ENCODE measurements at regions not wholly inside any gene's neighbourhood (a gene's known extent, or its start where the extent isn't known, plus 50 kb on each side); places are given as distances from the start of the nearest gene placed in this dataset.

DNA sequence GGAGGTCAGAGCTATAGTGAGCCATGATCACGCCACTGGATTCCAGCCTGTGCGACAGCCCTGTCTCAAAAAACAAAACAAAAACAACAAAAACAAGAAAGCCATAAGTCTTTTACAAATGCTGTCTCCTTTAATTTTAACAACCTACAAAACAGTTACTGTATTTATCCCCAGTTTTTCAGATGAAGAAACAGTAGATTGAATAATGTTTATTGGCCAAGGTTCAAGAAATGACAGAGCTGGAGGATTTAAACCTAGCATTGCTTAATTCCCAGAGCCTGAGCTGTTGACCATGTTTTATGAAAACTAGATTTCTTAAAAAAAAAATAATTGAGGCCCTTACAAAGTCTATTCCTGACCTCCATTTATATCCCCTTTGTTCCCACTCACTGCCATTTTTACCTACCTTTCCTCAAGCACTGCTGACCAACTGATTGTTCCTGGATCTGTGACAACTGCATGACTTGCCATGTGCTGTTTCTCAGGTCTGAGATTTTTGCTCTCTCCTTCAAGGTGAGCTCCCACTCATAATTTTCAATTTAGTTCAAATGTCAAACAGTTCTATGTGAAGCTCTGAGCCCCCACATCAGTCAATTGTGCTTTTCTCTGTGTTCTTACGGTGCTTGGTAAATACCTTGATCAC is 140.8 kb downstream of the CHRM3 start:
- no peaks in the 10 kb centered on the region for H3K27me3 ChIP-seq
- no peaks in the 10 kb centered on the region for H3K4me1 ChIP-seq (ENCODE audit: insufficient read depth)
- no peaks in the 10 kb centered on the region for H3K9me2 ChIP-seq (replicated peaks; ENCODE audit: insufficient read depth)
- no peak overlapping the region for H3K4me2 ChIP-seq
- H3K9me3 ChIP-seq (ENCODE audit: low read depth): no peaks in the 10 kb centered on the region
- no peak overlapping the region for H2AFZ ChIP-seq
- no peak for DNase-seq (ENCODE audit: low spot score)
- H3K36me3 ChIP-seq (replicated peaks; ENCODE audit: insufficient read depth, low read depth): no peaks in the 10 kb centered on the region
- H4K20me1 ChIP-seq (ENCODE audit: insufficient read depth, poor library complexity, severe bottlenecking): no peaks in the 10 kb centered on the region
- H3K27ac ChIP-seq: no peak overlapping the region
- no peak overlapping the region for H3K4me3 ChIP-seq
- H3K79me2 ChIP-seq: no peaks in the 10 kb centered on the region
- no peak for TF ChIP-seq EZH2phosphoT487 (IDR thresholded peaks at IDR 0.05; ENCODE audit: low read depth, severe bottlenecking, unreplicated experiment)
- TF ChIP-seq, protein P1, sequence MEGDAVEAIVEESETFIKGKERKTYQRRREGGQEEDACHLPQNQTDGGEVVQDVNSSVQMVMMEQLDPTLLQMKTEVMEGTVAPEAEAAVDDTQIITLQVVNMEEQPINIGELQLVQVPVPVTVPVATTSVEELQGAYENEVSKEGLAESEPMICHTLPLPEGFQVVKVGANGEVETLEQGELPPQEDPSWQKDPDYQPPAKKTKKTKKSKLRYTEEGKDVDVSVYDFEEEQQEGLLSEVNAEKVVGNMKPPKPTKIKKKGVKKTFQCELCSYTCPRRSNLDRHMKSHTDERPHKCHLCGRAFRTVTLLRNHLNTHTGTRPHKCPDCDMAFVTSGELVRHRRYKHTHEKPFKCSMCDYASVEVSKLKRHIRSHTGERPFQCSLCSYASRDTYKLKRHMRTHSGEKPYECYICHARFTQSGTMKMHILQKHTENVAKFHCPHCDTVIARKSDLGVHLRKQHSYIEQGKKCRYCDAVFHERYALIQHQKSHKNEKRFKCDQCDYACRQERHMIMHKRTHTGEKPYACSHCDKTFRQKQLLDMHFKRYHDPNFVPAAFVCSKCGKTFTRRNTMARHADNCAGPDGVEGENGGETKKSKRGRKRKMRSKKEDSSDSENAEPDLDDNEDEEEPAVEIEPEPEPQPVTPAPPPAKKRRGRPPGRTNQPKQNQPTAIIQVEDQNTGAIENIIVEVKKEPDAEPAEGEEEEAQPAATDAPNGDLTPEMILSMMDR (IDR thresholded peaks at IDR 0.05; ENCODE audit: poor library complexity): no peak
- no peak for TF ChIP-seq EZH2 (IDR thresholded peaks at IDR 0.05; ENCODE audit: borderline replicate concordance)
- WGBS (ENCODE audit: low lambda C conversion rate, missing lambda C conversion rate): 81% methylated on average over 3 of the region's 3 CpGs

DNA sequence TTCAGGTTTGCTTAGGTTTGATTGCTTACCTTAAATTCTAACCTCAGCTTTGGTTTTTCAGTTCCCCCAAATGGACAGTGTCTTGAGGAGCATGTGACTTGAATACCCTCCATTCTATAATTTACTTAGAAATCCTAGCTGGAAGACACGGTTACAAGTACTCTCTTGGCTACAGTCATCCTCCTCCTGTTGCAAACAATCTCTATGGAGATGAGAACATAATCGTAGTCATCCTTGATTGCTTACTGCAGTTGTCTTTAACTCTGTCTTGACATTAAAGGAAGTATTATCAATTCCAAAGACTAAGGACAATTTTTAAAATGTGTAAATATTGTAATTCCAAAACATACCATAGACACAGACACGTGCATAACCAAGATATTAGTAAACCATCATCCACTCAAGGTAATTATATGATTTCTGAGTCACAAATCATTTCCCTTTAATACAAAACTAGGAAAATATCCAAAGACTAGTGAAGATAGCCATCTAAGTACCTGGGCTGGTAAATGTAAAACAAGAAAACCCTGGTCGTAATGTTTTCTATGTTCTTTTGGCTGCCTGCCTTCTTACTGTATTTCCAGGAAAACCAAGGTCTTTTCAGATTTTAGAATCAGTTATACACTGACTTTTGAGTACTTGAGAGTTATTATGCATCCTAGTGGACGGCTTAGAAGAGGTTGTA is 149.9 kb downstream of the CHRM3 start:
- H3K4me1 ChIP-seq (ENCODE audit: insufficient read depth): no peaks in the 10 kb centered on the region
- TF ChIP-seq EZH2 (IDR thresholded peaks at IDR 0.05; ENCODE audit: borderline replicate concordance) (no peak), EZH2phosphoT487 (IDR thresholded peaks at IDR 0.05; ENCODE audit: low read depth, severe bottlenecking, unreplicated experiment) (no peak)
- TF ChIP-seq, protein P1 (IDR thresholded peaks at IDR 0.05; ENCODE audit: poor library complexity): no peak
- no peaks in the 10 kb centered on the region for H3K9me3 ChIP-seq (ENCODE audit: low read depth)
- H3K4me3 ChIP-seq: no peak overlapping the region
- H3K36me3 ChIP-seq (replicated peaks; ENCODE audit: insufficient read depth, low read depth): no peaks in the 10 kb centered on the region
- H3K27ac ChIP-seq: no peak overlapping the region
- H3K9me2 ChIP-seq (replicated peaks; ENCODE audit: insufficient read depth): no peaks in the 10 kb centered on the region
- WGBS (ENCODE audit: low lambda C conversion rate, missing lambda C conversion rate): 77% methylated on average over 5 of the region's 5 CpGs
- H2AFZ ChIP-seq: no peak overlapping the region
- no peaks in the 10 kb centered on the region for H4K20me1 ChIP-seq (ENCODE audit: insufficient read depth, poor library complexity, severe bottlenecking)
- H3K79me2 ChIP-seq: no peaks in the 10 kb centered on the region
- no peak for DNase-seq (ENCODE audit: low spot score)
- H3K27me3 ChIP-seq: no peaks in the 10 kb centered on the region
- H3K4me2 ChIP-seq: no peak overlapping the region

DNA sequence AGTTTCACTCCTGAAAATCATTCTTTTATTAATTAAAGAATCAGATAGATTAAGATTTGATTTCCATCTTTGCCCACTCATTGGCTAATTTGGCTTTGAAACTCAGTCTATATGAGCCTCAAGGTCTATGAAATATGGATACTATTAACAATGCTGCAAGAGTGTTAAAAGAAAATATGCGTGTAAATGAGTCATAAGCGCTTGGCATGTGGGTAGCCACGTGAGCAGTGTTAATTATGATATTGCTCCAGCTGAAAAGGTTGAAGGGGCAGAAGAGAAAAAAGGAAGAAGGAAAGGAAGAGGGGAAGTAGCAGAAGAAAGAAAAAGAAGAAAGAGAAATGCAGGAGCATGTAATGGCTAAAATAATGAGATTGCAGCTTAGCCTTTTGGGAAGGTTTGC is 151.4 kb downstream of the CHRM3 start:
- H3K4me1 ChIP-seq (ENCODE audit: insufficient read depth): no peaks in the 10 kb centered on the region
- no peaks in the 10 kb centered on the region for H3K36me3 ChIP-seq (replicated peaks; ENCODE audit: insufficient read depth, low read depth)
- H3K4me2 ChIP-seq: no peak overlapping the region
- no peak overlapping the region for H2AFZ ChIP-seq
- H3K27ac ChIP-seq: no peak overlapping the region
- no peak for DNase-seq (ENCODE audit: low spot score)
- H3K4me3 ChIP-seq: no peak overlapping the region
- H3K27me3 ChIP-seq: no peaks in the 10 kb centered on the region
- WGBS (ENCODE audit: low lambda C conversion rate, missing lambda C conversion rate): 79% methylated on average over 3 of the region's 3 CpGs
- H4K20me1 ChIP-seq (ENCODE audit: insufficient read depth, poor library complexity, severe bottlenecking): no peaks in the 10 kb centered on the region
- no peak for TF ChIP-seq EZH2phosphoT487 (IDR thresholded peaks at IDR 0.05; ENCODE audit: low read depth, severe bottlenecking, unreplicated experiment)
- TF ChIP-seq EZH2 (IDR thresholded peaks at IDR 0.05; ENCODE audit: borderline replicate concordance): no peak
- TF ChIP-seq, protein P1 (IDR thresholded peaks at IDR 0.05; ENCODE audit: poor library complexity): no peak
- no peaks in the 10 kb centered on the region for H3K79me2 ChIP-seq
- no peaks in the 10 kb centered on the region for H3K9me2 ChIP-seq (replicated peaks; ENCODE audit: insufficient read depth)
- H3K9me3 ChIP-seq (ENCODE audit: low read depth): no peaks in the 10 kb centered on the region

Data from hepatocyte (in vitro differentiated cells).